ENCODE measurements at regions not wholly inside any gene's neighbourhood (a gene's known extent, or its start where the extent isn't known, plus 50 kb on each side); places are given as distances from the start of the nearest gene placed in this dataset.
A peak's percentile ranks its signal among the peaks of the same experiment; 100 is the strongest.

DNA sequence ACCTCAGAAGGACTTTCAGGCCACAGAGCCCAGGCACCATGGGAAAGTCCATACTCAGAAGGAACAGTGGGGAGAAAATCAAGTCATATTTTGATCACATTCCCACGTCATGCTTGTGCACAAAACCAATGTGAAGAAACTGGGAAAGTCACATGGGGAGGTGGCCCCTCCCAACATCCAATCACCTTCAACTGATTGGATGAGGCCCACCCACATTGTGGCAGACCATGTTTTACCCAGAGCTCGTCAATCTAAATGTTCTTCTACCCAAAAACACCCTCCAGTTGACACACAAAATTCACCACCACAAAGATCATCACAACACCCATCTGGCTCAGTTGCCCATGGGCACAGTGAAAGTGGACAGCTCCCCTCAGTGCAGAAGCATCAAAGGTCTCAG lies 248.2 kb upstream of the IGF1R start (continued):
- no peak for TF ChIP-seq MYNN (IDR thresholded peaks at IDR 0.05)
- TF ChIP-seq MYNN (CRISPR knock-in tag; IDR thresholded peaks at IDR 0.05), result no peak

- no peaks in the 10 kb centered on the region for H3K9me1 ChIP-seq (ENCODE audit: control insufficient read depth, insufficient read depth, low read length)
- no peak overlapping the region for H3K4me3 ChIP-seq
- H2AFZ ChIP-seq (ENCODE audit: low read depth, low read length), result no peak overlapping the region
- no peaks in the 10 kb centered on the region; the same call in 1 of the 2 replicates for H4K20me1 ChIP-seq (replicated peaks; ENCODE audit: control insufficient read depth, insufficient read depth, low read length)
- 0% methylated on average over 3 of the region's 3 CpGs for WGBS (ENCODE audit: insufficient coverage, low coverage, missing lambda C conversion rate)
- no peak for TF ChIP-seq ZNF133 (CRISPR knock-in tag; IDR thresholded peaks at IDR 0.05)
- TF ChIP-seq CEBPG (CRISPR knock-in tag; IDR thresholded peaks at IDR 0.05), result no peak
- 0 out of 4 replicates have a peak, but pooled peaks of 1 of the 2 experiments have one; percentile 8 for TF ChIP-seq CEBPG (tag; conservative IDR thresholded peaks at IDR 0.05 in 1 of 2, IDR thresholded peaks at IDR 0.05 in 1 of 2)
- no peak for FAIRE-seq
- H3K27ac ChIP-seq (ENCODE audit: extremely low read depth, low read depth, low read length), result no peak overlapping the region
- ChIA-PET CTCF (ENCODE audit: low intra/inter-chr PET ratio) (no interaction called here), POLR2A (interaction anchor here (0.6 to 0.7 kb wide), 2 partner anchors 9 to 1987 kb away, joined by 3 read pairs; no protein-coding TSS in a partner anchor)
- H3K4me1 ChIP-seq (replicated peaks in 1 of 2; ENCODE audit: control insufficient read depth in 2 of 2, insufficient read depth in 2 of 2, low read length in 2 of 2), result no peaks in the 10 kb centered on the region
- H3K27me3 ChIP-seq (ENCODE audit: control insufficient read depth in 2 of 2, insufficient read depth in 2 of 2, low read length in 2 of 2), result peaks cover 3 to 15% of the 10 kb centered on the region in 2 experiments; a peak in 3 of 5 replicates
- DNase-seq (ENCODE audit: extremely low read depth in 1 of 4, low spot score in 3 of 4), result no peak
- in situ Hi-C loops (cut with MboI) (no loop called here), intact Hi-C loops (cut with micrococcal nuclease) (no loop called here)
- H3K9me3 ChIP-seq (replicated peaks; ENCODE audit: control insufficient read depth, insufficient read depth, low read depth, low read length), result no peaks in the 10 kb centered on the region
- BruUV-seq (replicated peaks), result no TSS peak
- no peak overlapping the region for H3K4me2 ChIP-seq (ENCODE audit: insufficient read depth, low read length)
- no peaks in the 10 kb centered on the region for H3K79me2 ChIP-seq (ENCODE audit: control insufficient read depth, insufficient read depth, low read length)
- no peak overlapping the region for H3K9ac ChIP-seq (ENCODE audit: insufficient read depth in 1 of 2, low read depth in 2 of 2, low read length in 2 of 2)
- no peak for ATAC-seq
- H3K36me3 ChIP-seq (ENCODE audit: control insufficient read depth, insufficient read depth, low read length), result no peaks in the 10 kb centered on the region
Measured at GRCh38 chr15:98401029-98401428, 247.3 kb upstream of the IGF1R start.

GRCh38 chr15:98402486-98402885 lies 245.9 kb upstream of the IGF1R start:
- H3K9ac ChIP-seq (ENCODE audit: insufficient read depth in 1 of 2, low read depth in 2 of 2, low read length in 2 of 2), result no peak overlapping the region
- ATAC-seq, result no peak
- TF ChIP-seq NUFIP1 (IDR thresholded peaks at IDR 0.05; ENCODE audit: partially characterized antibody), result no peak
- no peak for TF ChIP-seq TCF7L2 (IDR thresholded peaks at IDR 0.05; ENCODE audit: low read depth, low read length)
- no peak for TF ChIP-seq CCNT2 (IDR thresholded peaks at IDR 0.05; ENCODE audit: borderline replicate concordance, extremely low read depth, insufficient read length, low read depth, low read length)
- TF ChIP-seq, protein P1, sequence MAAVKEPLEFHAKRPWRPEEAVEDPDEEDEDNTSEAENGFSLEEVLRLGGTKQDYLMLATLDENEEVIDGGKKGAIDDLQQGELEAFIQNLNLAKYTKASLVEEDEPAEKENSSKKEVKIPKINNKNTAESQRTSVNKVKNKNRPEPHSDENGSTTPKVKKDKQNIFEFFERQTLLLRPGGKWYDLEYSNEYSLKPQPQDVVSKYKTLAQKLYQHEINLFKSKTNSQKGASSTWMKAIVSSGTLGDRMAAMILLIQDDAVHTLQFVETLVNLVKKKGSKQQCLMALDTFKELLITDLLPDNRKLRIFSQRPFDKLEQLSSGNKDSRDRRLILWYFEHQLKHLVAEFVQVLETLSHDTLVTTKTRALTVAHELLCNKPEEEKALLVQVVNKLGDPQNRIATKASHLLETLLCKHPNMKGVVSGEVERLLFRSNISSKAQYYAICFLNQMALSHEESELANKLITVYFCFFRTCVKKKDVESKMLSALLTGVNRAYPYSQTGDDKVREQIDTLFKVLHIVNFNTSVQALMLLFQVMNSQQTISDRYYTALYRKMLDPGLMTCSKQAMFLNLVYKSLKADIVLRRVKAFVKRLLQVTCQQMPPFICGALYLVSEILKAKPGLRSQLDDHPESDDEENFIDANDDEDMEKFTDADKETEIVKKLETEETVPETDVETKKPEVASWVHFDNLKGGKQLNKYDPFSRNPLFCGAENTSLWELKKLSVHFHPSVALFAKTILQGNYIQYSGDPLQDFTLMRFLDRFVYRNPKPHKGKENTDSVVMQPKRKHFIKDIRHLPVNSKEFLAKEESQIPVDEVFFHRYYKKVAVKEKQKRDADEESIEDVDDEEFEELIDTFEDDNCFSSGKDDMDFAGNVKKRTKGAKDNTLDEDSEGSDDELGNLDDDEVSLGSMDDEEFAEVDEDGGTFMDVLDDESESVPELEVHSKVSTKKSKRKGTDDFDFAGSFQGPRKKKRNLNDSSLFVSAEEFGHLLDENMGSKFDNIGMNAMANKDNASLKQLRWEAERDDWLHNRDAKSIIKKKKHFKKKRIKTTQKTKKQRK (IDR thresholded peaks at IDR 0.05; ENCODE audit: borderline replicate concordance, low read depth, low read length), result no peak
- TF ChIP-seq PPARD (CRISPR knock-in tag; IDR thresholded peaks at IDR 0.05), result no peak
- no peak for TF ChIP-seq FUS (optimal IDR thresholded peaks at IDR 0.05; ENCODE audit: low read depth, low read length)
- TF ChIP-seq TAF9B (IDR thresholded peaks at IDR 0.05; ENCODE audit: partially characterized antibody), result no peak

More at GRCh38 chr15:98402486-98402885, 245.9 kb upstream of the IGF1R start:
- in situ Hi-C loops (cut with MboI) (no loop called here), intact Hi-C loops (cut with micrococcal nuclease) (no loop called here)
- 0% methylated on average over 3 of the region's 3 CpGs for WGBS (ENCODE audit: insufficient coverage, low coverage, missing lambda C conversion rate)
- Histone ChIP-seq H2AFZ (ENCODE audit: low read depth, low read length) (no peak overlapping the region), H3K27me3 (ENCODE audit: control insufficient read depth in 2 of 2, insufficient read depth in 2 of 2, low read length in 2 of 2) (peaks cover 3 to 15% of the 10 kb centered on the region in 2 experiments; a peak in 3 of 5 replicates), H3K36me3 (ENCODE audit: control insufficient read depth, insufficient read depth, low read length) (no peaks in the 10 kb centered on the region), H3K4me3 (no peak overlapping the region), H4K20me1 (replicated peaks; ENCODE audit: control insufficient read depth, insufficient read depth, low read length) (no peaks in the 10 kb centered on the region; the same call in 1 of the 2 replicates), H3K9me3 (replicated peaks; ENCODE audit: control insufficient read depth, insufficient read depth, low read depth, low read length) (no peaks in the 10 kb centered on the region), H3K79me2 (ENCODE audit: control insufficient read depth, insufficient read depth, low read length) (no peaks in the 10 kb centered on the region), H3K4me2 (ENCODE audit: insufficient read depth, low read length) (no peak overlapping the region), H3K27ac (ENCODE audit: extremely low read depth, low read depth, low read length) (no peak overlapping the region), H3K4me1 (replicated peaks in 1 of 2; ENCODE audit: control insufficient read depth in 2 of 2, insufficient read depth in 2 of 2, low read length in 2 of 2) (no peaks in the 10 kb centered on the region), H3K9me1 (ENCODE audit: control insufficient read depth, insufficient read depth, low read length) (no peaks in the 10 kb centered on the region)
- no TSS peak for BruUV-seq (replicated peaks)
- FAIRE-seq, result no peak
- ChIA-PET CTCF (ENCODE audit: low intra/inter-chr PET ratio) (interaction anchor here (0.6 kb wide), 1 partner anchor 1953 kb away, joined by 3 read pairs; no protein-coding TSS in a partner anchor), POLR2A (no interaction called here)
- no peak for DNase-seq (ENCODE audit: extremely low read depth in 1 of 4, low spot score in 3 of 4)
